Large intestine (tissue), 3 donors: ENCODE measurements at regions not wholly inside any gene's neighbourhood (a gene's known extent, or its start where the extent isn't known, plus 50 kb on each side); places are given as distances from the start of the nearest gene placed in this dataset.

Experiments used
- DNase-seq, 2 donors: peaks; one replicate each; pipeline versions ENCODE4 v3.0.0 to v3.0.0-alpha.2; 2013
- H3K27ac ChIP-seq: one replicate; pipeline ENCODE4 v1.5.1; 2013; ENCODE audit warnings: low read length
- H3K27me3 ChIP-seq: 2 replicates; pipeline ENCODE4 v1.6.1; 2013; ENCODE audit warnings: low read length; ENCODE audit not compliant: control insufficient read depth, insufficient read depth
- H3K36me3 ChIP-seq: 2 replicates; pipeline ENCODE4 v1.6.1; 2013; ENCODE audit warnings: low read length; ENCODE audit not compliant: control insufficient read depth, insufficient read depth
- H3K4me1 ChIP-seq: one replicate; pipeline ENCODE4 v1.6.1; 2013; ENCODE audit warnings: low read length; ENCODE audit not compliant: control insufficient read depth, insufficient read depth
- H3K4me3 ChIP-seq: one replicate; pipeline ENCODE4 v1.5.1; 2013; ENCODE audit warnings: low read length
- H3K9me3 ChIP-seq: one replicate; pipeline ENCODE4 v1.6.1; 2013; ENCODE audit warnings: mild to moderate bottlenecking, low read depth, low read length, moderate library complexity; ENCODE audit not compliant: control insufficient read depth
- WGBS: methylation state at CpG from one replicate; pipeline ENCODE4 v1.1.5; 2013; ENCODE audit warnings: low lambda C conversion rate; ENCODE audit not compliant: insufficient coverage; 5-methylcytosine and 5-hydroxymethylcytosine counted together

DNA sequence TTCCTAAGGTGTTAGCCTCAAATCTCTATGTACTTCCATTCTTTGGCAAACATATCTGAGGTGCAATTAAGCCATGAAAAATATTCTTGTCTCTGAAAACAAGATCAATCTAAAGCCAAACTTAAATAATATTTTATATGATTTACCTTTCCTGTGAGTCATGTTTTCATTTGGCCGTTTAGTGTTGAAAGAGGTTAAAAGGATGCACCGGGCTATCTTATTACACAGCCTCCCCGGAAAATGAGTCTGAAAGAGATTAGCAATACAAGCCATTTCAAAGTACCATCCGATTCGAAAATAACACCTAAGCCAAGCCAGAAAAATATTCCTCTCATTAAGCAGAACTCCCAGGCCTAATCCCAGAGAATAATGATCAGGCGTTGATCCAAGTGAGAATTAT, 161.5 kb upstream of the EPHA5 start:
- H3K9me3 ChIP-seq: no peaks in the 10 kb centered on the region
- H3K36me3 ChIP-seq: no peaks in the 10 kb centered on the region
- H3K4me1 ChIP-seq: no peaks in the 10 kb centered on the region
- no peak overlapping the region for H3K27ac ChIP-seq
- DNase-seq: no peak
- no CpG with 5 or more reads among the region's 6 CpGs for WGBS
- no peaks in the 10 kb centered on the region for H3K27me3 ChIP-seq
- H3K4me3 ChIP-seq: no peak overlapping the region

DNA sequence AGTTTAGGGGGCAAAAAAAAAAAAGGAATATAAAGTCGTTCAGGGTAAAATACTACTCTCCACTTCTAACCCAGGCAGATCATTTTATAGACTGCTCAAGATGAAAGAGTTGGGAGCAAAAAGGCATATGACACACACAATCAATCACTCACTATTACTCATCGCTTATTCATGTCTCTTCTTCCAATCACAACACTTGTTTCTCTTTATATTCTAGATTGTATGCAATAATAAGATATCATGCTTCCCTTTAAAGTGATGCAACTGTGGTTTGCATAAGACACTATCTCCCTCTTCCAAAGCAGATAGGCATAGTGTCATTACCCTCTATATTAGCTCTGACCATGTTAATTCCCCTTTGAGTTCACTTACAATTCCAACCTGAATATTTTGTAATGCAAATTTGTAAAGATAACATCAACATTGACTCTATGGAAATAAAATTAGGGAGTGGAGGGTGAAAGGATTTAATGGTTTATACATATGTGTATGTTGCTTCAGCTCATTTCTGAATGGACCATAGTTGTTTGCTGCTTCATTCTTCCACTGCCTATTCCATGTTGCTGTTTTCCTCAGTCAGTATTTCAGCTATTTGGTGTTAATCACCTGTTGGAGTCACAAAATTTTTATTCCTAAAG, 154.9 kb upstream of the EPHA5 start:
- H3K27me3 ChIP-seq: no peaks in the 10 kb centered on the region
- no peak overlapping the region for H3K4me3 ChIP-seq
- no peaks in the 10 kb centered on the region for H3K4me1 ChIP-seq
- H3K9me3 ChIP-seq: no peaks in the 10 kb centered on the region
- WGBS: 88% methylated on average over 2 of the region's 2 CpGs
- no peak overlapping the region for H3K27ac ChIP-seq
- H3K36me3 ChIP-seq: no peaks in the 10 kb centered on the region
- no peak for DNase-seq

DNA sequence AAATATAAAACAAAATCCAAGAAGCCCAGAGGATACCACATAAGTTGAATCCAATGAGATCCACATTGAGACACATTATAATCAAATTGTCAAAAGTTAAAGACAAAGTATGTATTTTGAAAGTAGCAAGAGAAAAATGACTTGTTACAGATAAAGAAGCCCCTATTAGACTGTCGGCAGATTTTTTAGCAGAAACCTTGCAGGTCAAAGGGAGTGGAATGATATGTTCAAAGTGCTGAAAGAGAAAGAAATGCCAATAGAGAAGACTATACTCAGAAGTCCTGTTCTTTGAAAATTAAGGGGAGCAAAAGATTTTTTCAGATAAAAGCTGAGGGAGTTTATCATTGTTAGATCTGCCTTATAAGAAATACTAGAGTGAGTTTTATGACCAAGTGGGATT, 148.9 kb upstream of the EPHA5 start:
- 100% methylated on average over 1 of the region's 1 CpG for WGBS
- no peak overlapping the region for H3K4me3 ChIP-seq
- no peak overlapping the region for H3K27ac ChIP-seq
- no peaks in the 10 kb centered on the region for H3K4me1 ChIP-seq
- no peaks in the 10 kb centered on the region for H3K36me3 ChIP-seq
- no peaks in the 10 kb centered on the region for H3K27me3 ChIP-seq
- no peaks in the 10 kb centered on the region for H3K9me3 ChIP-seq
- no peak for DNase-seq

DNA sequence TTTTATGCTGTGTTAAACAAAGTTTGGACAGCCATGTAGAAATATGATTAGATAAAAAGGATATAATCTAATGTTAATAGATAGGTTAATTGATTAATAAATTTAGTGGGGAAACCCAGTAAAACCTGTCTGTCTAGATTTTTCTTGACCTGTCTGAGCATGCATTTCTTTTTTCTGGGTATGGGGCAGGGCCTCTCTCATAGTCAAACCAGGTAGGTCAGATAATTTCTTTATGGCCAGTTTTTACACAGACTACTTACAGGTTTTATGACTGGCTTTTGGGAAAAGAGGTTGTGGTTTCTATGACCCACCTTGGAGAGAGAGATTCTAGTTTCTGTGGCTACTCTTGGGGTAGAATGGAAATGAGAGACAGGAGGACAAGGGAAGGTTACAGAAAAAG, 135.6 kb upstream of the EPHA5 start:
- H3K4me1 ChIP-seq: no peaks in the 10 kb centered on the region

DNA sequence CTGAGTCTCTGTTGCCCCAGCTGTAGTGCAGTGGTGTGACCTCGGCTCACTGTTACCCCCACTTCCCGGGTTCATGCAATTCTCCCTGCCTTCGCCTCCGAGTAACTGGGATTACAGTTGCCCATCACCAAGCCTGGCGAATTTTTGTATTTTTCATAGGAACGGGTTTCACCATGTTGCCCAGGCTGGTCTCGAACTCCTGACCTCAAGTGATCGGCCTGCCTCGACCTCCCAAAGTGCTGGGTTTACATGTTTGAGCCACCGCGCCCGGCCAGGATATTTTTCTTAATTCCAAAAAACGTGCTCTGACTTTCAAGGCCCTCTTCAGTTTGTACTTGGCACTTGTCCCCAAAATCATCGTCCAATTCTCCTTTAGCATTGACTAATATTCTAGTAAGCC, 129.2 kb upstream of the EPHA5 start:
- no peaks in the 10 kb centered on the region for H3K4me1 ChIP-seq
- DNase-seq: no peak
- 88% methylated on average over 6 of the region's 14 CpGs for WGBS
- no peaks in the 10 kb centered on the region for H3K36me3 ChIP-seq
- H3K4me3 ChIP-seq: no peak overlapping the region
- no peak overlapping the region for H3K27ac ChIP-seq
- H3K27me3 ChIP-seq: no peaks in the 10 kb centered on the region
- H3K9me3 ChIP-seq: no peaks in the 10 kb centered on the region

More for the DNA sequence above, 135.6 kb upstream of the EPHA5 start:
- H3K27ac ChIP-seq: no peak overlapping the region
- H3K27me3 ChIP-seq: no peaks in the 10 kb centered on the region
- no peak overlapping the region for H3K4me3 ChIP-seq
- H3K9me3 ChIP-seq: no peaks in the 10 kb centered on the region
- H3K36me3 ChIP-seq: no peaks in the 10 kb centered on the region
- DNase-seq: no peak

DNA sequence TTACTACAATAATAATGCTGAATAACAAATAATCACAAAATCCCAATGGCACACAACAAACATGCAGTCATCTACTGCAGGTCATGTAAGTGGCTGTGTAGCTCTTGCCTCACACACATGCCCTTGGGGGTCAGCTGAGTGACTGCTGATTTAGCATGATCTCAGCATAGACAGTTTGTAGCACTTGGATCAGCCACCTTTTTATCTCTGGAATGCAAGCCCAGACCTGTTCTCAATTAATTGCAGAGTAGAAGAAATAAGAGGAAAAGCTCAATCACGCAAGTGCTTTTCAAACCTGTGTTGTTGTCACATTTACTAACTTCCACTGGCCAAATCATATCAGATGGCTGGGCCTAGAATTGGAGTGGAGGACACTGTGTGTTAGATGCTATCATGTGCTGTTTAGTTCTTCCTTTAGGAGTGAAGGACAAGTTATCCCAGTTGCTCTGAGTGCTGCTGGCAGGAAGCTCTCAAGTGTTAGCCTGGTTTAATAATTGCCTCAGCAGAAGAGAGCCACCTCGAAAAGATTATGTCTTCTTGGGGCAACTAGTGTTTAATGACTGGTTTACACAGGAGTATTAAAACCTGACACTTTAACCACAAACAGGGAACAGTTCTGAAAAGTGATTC, 128.3 kb upstream of the EPHA5 start:
- Histone ChIP-seq H3K27me3 (no peaks in the 10 kb centered on the region), H3K4me1 (no peaks in the 10 kb centered on the region), H3K27ac (no peak overlapping the region), H3K36me3 (no peaks in the 10 kb centered on the region), H3K9me3 (no peaks in the 10 kb centered on the region), H3K4me3 (no peak overlapping the region)
- no peak for DNase-seq
- 83% methylated on average over 1 of the region's 2 CpGs for WGBS

DNA sequence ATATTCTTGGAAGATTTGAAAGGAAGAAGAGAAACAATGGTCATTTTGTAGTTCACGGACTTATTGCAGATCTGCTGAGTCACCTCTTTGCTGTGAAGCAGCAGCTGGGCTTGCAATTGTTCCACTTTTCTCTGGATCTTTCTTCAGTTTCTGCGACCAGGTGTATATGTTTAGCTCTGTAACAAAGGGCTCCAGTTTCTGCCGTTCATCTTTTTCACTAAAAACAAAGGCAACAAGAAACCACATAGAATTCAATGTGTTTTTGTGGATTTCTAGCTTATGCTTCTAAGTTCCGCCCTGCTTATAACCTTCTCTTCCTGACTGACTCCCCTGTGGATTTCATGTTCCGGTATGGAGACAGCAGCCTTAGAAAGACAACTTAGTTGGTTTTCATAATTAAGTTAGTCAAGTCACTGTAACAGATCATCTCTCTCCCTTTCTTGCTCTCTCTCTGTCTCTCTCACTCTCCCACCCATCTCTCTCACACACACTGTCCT, 121.6 kb upstream of the EPHA5 start:
- H3K4me1 ChIP-seq: no peaks in the 10 kb centered on the region
- no peak overlapping the region for H3K27ac ChIP-seq
- no peaks in the 10 kb centered on the region for H3K36me3 ChIP-seq
- no peak overlapping the region for H3K4me3 ChIP-seq
- 100% methylated on average over 2 of the region's 5 CpGs for WGBS
- no peak for DNase-seq
- H3K9me3 ChIP-seq: no peaks in the 10 kb centered on the region
- no peaks in the 10 kb centered on the region for H3K27me3 ChIP-seq

DNA sequence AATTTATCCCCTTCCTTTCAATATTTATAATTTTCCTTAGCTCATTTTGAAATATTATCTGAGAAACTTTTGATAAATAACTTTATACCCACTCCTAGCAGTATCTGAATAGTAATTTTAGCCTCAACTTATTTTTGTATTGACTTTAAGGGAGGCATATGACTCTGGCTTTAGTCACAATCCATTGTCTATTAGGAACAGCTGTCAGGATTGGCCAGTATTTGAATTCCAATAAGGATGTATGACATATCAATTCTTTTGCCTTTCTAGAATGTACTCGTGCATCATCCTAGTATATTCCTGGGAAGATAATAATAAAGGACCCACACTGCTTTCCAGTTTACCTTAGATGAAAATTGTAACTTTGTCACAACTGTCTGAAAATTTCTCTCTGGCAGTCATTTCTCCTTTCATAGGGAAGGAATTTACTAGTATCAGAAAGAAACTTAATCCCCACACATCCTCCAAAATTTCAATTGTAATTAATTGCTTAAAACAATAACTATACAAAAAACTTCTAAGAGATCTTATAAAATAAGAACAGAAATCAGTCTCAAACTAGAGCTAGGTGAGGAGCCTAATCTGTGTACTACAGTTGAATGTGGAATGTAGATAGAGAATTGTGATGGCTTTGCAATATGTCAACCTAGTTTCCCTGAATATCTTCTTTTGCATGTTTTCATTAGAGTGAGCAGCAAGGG, 121.0 kb upstream of the EPHA5 start:
- Histone ChIP-seq H3K4me3 (no peak overlapping the region), H3K36me3 (no peaks in the 10 kb centered on the region), H3K9me3 (no peaks in the 10 kb centered on the region), H3K4me1 (no peaks in the 10 kb centered on the region), H3K27me3 (no peaks in the 10 kb centered on the region), H3K27ac (no peak overlapping the region)
- no peak for DNase-seq
- WGBS: no CpG with 5 or more reads among the region's 1 CpG

DNA sequence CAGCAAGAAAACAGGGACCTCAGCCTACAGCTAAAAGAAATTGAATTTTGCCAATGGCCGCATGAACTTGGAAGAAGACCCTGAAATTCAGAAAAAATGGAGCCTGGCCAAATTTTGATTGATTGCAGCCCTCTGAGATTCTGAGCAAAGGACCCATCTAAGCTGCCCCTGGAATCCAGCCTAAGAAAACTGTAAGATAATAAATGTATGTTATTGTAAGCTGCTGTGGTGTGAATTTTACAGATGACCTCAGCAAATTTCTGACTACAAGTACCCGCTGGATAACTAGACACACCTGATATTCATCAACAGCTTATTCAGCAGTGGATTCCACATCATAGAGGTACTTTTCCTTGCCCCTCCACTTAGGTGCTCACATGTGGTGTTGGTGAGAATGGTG, 119.5 kb upstream of the EPHA5 start:
- no peak for DNase-seq
- H3K9me3 ChIP-seq: no peaks in the 10 kb centered on the region
- H3K4me3 ChIP-seq: no peak overlapping the region
- no CpG with 5 or more reads among the region's 2 CpGs for WGBS
- no peak overlapping the region for H3K27ac ChIP-seq
- H3K27me3 ChIP-seq: no peaks in the 10 kb centered on the region
- H3K36me3 ChIP-seq: no peaks in the 10 kb centered on the region
- H3K4me1 ChIP-seq: no peaks in the 10 kb centered on the region

DNA sequence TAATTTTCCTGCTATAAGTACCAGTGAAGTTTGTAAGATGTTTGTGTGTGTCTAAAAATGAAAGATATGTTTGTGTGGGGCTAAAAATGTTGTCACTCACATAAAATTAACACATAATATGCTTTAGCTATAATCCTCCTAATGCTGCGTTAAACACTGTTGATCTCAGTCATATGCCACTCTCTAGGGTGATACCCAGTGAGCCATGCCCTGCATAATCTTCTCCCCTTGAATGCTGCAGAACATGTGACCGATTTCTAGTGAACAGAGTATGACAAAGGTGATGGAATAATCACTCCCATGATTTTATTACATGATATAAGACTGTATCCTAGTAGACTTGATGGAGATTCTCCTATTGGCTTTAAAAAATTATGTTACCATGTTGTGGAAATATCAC, 119.1 kb upstream of the EPHA5 start:
- WGBS: no CpG with 5 or more reads among the region's 2 CpGs
- H3K4me1 ChIP-seq: no peaks in the 10 kb centered on the region
- no peak overlapping the region for H3K27ac ChIP-seq
- DNase-seq: no peak
- no peaks in the 10 kb centered on the region for H3K27me3 ChIP-seq
- H3K36me3 ChIP-seq: no peaks in the 10 kb centered on the region
- no peak overlapping the region for H3K4me3 ChIP-seq
- no peaks in the 10 kb centered on the region for H3K9me3 ChIP-seq
